Hippocampal formation (tissue), 2 donors: ENCODE measurements at regions not wholly inside any gene's neighbourhood (a gene's known extent, or its start where the extent isn't known, plus 50 kb on each side); places are given as distances from the start of the nearest gene placed in this dataset.
"Not testable (repeated sequence)": the region's sequence is repeated elsewhere in the genome, so short reads cannot be mapped to it uniquely, and the experiment has no call there.

ENCODE experiments used
- DNase-seq, 2 donors: peaks; one replicate each; lab custom pipeline; 2025; lab: John Stamatoyannopoulos, UW

GRCh38 chr7:36037121-36037662 is 115.9 kb upstream of the EEPD1 start:
- peak; percentile 31 to 36 for DNase-seq

GRCh38 chr7:36038063-36038721 is 114.9 kb upstream of the EEPD1 start:
- DNase-seq = no peak

- no peak for DNase-seq
Measured at GRCh38 chr7:36039243-36039642, 113.8 kb upstream of the EEPD1 start.

GRCh38 chr7:36039671-36040070 is 113.4 kb upstream of the EEPD1 start:
- DNase-seq = no peak

GRCh38 chr7:36040679-36041078 is 112.4 kb upstream of the EEPD1 start:
- no peak for DNase-seq

- no peak for DNase-seq
Measured at GRCh38 chr7:36044101-36044892, 108.8 kb upstream of the EEPD1 start.

GRCh38 chr7:36045326-36045725 is 107.7 kb upstream of the EEPD1 start:
- DNase-seq = no peak

GRCh38 chr7:36045830-36046341 is 107.2 kb upstream of the EEPD1 start:
- no peak for DNase-seq

- DNase-seq = no peak
Measured at GRCh38 chr7:36047091-36047658, 105.9 kb upstream of the EEPD1 start.

- DNase-seq = no peak
Measured at GRCh38 chr7:36048141-36048901, 104.7 kb upstream of the EEPD1 start.

- DNase-seq = no peak
Measured at GRCh38 chr7:36048902-36049240, 104.2 kb upstream of the EEPD1 start.

GRCh38 chr7:36051501-36051900 is 101.6 kb upstream of the EEPD1 start:
- no peak for DNase-seq

- DNase-seq = no peak
Measured at GRCh38 chr7:36053589-36053988, 99.5 kb upstream of the EEPD1 start.

- no peak for DNase-seq
Measured at GRCh38 chr7:36054637-36055036, 98.4 kb upstream of the EEPD1 start.

- no peak for DNase-seq
Measured at GRCh38 chr7:36055207-36055606, 97.8 kb upstream of the EEPD1 start.

GRCh38 chr7:36057323-36057722 is 95.7 kb upstream of the EEPD1 start:
- peak in 1 of 2 donors; percentile 33 for DNase-seq

GRCh38 chr7:36058020-36058592 is 94.9 kb upstream of the EEPD1 start:
- no peak for DNase-seq

- DNase-seq = not testable (repeated sequence)
Measured at GRCh38 chr7:36060388-36060787, 92.7 kb upstream of the EEPD1 start.

- no peak for DNase-seq
Measured at GRCh38 chr7:36062154-36062815, 90.8 kb upstream of the EEPD1 start.

- DNase-seq = no peak
Measured at GRCh38 chr7:36064676-36065075, 88.4 kb upstream of the EEPD1 start.
